HG02973 (cell line): ENCODE measurements at regions not wholly inside any gene's neighbourhood (a gene's known extent, or its start where the extent isn't known, plus 50 kb on each side); places are given as distances from the start of the nearest gene placed in this dataset.
A peak's percentile ranks its signal among the peaks of the same experiment; 100 is the strongest.

Experiments
- ATAC-seq: cut with Tn5 transposase; IDR thresholded peaks from one replicate; pipeline ENCODE4 v1.9.1; 2021; ENCODE audit warnings: moderate library complexity; ENCODE audit not compliant: unreplicated experiment

DNA sequence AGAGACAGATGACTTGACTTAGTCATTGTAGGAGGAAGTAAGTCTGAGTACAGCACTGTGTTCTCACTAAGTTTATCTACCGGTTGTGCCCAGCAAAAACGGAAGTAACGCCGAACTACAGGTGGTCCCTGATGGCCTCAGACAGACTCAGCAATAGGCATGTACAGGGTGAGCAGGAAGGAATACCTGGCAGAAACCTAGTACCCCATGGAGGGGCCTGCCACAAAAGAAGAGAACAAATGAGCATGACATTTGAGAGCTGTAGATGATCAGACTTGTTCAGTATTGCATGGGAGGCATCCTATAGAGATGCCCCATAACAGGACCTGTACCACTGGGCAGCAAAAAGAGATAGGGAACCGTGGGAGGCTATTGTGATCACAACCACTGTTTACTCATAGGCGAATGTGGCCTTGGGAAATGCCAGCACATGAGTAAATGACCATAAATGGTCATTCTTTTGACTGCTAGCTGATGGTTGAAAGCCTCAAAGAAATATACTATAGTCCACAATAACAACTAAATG is 106.4 kb upstream of the TAB2 start:
- no peak for ATAC-seq

DNA sequence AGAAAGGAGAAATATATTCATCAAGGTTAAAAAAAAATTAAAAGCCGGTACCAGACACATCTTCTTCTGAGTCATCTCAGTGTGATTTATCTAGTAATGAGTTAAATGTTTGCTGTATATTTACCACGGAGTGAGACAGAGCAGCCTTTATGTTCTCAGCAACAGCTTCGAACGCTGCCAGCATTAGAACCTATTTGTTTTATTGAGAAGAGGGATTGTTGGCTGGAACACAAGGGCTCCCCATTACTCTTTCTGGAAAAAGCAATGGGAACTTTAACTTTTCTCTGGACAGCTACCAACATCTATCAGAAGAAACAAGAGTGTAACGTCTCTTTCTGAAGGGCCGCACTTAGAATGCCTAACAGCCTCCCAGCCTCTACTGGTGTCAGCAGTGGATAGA is 105.3 kb upstream of the TAB2 start:
- ATAC-seq = no peak

DNA sequence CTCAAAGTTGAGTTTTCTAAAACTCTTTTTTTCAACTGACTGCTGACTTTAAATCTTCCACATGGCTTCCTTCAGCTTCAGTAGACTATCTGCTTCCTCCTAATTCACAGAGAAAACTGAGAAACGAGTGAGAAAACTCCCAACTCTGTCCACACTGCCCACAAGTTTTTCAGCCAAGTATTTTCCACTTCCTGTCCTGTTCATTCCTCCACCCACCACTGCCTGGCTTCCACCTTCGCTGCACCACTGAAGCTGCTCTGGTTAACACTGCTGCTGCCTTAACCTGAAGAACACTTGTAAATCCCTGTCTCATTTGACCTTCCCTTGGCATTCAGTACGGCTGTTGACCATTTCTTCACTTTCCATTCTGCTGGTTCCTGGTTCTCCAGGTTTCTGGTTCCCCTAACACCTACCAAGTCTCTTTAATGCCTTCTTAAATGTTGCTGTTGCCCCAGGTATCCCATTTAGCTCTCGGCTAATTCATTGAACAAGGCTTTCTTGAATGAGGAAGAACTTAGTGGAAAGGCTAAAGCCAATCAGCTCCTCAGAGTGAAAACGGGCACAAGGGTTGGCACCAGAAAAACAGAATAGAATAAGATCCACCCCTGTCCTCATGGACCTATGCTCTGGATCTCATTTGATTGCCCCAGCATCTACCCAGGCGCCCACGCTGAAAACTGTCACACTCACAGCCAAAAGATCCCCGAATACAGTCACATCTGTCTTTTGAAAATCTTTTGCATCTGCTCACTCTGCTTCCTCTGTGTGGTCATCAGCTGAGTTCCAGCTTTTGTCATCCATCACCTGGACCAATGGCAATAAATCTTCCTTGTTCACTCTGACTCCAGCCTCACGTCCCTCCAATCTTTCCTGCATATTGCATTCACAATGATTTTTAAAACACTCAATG is 104.4 kb upstream of the TAB2 start:
- no peak for ATAC-seq

DNA sequence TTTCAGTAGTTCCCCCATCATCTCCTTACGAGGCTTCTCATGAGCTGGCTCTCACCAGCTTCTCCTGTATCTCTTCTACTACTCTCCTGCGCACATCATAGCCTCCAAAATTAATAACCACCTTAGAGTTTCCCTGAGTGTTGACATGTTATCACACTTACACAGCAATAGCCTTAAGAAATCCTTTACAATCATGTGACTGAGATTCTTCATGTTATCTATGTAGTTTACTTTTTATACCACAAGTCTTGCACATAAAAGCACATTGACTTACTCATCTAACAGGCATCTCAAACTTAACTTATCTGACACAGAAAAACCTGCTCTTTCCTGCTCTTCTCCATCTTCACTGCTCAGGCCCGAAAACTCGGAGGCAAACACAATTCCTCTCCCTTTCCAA is 103.7 kb upstream of the TAB2 start:
- no peak for ATAC-seq

DNA sequence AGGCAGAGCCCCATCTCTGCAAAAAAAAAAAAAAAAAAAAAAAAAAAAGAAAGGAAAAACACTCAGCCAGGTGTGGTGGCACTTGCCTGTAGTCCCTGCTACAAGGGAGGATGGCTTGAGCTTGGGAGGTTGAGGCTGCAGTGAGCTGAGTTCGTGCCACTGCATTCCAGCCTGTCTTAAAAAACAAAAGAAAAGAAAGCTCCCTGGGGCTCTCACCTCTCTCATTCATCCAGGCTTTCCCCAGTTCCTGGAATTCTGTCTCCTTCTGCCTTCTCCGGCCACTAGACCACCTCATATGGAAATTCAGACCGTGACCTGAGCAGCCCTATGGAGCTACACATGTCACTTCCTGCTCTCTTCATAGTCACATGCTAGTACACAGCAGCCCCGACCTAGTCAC is 101.1 kb upstream of the TAB2 start:
- ATAC-seq = no peak

DNA sequence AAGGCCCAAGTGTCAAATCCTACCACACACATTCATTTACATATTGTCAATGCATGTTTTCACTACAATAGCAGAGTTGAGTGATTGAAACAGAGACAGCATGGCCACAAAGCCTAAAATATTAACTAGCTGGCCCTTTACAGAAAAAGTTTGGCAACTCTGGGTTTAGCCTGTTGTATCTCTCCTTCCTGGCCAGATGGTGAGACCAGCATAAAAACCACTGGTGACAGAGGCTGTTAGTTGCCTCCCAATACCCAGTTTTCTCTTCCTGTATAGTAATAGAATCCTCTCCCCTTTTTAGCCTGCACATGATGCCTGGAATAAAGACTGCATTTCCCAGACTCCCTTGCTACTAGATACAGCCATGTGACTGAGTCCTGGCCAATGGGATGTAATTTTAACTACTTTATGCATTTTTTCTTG is 100.0 kb upstream of the TAB2 start:
- ATAC-seq = peak; percentile 68

DNA sequence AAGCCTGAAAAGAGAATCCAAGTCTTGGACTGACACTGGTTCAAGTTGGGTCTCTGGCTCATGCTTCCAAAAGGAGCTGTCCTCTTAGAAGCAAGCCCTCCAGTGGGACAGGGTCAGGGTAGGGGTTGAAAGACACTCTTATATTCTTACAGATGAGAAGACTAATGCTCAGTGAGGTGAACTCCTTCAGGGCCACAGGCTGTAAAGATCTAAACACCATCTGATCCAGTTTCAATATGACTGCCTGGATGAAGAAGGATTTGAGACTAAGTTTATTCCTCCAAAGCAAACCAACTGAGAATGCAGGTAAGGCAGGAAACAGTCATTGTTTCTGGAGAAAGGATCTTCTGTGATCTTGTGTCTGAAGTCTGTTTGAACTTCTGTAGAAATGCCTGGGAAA is 99.0 kb upstream of the TAB2 start:
- ATAC-seq = no peak

DNA sequence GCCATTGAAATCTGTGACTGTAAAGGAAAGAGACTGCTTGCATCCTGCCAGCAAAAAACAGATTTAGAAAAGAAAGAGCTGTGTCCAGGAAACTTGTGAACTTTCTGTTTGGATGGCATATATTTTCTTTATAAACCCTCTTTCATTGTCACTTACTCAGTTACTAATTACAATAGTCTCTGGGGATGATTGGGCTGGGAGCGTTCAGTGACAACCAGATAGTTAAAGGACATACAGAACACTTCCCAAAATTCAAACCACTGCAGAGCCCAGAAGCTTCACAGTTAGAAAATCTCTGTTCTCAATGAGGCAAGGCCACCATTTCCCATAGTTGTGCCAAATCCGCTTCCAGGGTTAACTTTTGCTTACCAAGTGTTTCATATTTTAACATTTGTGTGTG is 98.6 kb upstream of the TAB2 start:
- no peak for ATAC-seq

DNA sequence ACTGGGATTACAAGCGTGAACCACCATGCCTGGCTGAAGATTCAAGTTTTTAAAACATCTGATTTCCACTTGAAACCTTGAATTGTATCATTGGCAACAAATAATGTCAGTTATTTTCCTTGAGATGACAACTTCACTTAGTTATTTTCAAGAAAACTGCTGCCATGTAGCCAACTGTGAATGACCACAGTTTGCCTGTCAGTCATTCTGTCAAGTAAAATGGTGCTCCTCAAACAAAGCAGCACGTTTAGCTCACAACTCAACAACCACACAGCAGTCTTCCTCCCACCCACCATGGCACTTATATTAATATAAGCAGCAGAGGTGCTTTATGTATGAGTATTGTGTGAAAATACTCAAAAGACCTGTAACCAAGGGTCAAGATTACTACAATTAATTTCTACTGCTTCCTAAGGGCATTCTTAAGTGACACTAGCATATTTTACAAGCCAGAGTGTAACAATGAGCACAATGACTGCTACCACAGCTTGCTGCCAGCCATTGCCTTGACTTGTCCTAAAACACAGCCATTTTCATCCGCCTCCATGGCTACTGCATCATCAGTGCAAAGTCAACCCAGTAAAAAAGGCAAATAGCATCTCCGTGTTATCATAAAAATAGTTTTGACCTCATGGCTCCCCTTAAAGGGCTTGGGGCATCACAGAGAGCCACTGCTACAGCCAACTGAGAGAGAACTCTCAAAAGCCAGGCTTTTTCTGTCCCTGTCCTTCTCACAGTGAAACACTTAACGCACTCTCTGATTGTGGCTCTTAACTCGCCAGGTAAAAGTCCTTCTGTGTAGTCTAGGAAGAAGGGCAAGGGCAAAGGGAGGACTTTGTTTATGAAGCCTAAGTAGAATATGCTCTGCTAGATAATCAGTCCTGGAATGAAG is 96.4 kb upstream of the TAB2 start:
- ATAC-seq = no peak

DNA sequence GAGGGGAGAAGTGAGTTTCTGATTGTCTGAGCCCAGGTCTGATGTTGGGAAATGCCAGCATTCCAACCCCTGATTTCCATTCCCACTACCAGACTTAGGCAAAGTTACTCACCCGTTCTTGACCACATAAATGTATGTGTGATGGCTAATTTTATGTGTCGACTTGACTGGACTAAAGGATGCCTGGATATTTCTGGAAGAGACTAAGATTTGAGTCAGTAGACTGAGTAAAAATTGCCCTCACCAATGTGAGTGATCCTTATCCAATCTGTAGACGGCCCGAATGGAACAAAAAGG is 95.8 kb upstream of the TAB2 start:
- no peak for ATAC-seq

DNA sequence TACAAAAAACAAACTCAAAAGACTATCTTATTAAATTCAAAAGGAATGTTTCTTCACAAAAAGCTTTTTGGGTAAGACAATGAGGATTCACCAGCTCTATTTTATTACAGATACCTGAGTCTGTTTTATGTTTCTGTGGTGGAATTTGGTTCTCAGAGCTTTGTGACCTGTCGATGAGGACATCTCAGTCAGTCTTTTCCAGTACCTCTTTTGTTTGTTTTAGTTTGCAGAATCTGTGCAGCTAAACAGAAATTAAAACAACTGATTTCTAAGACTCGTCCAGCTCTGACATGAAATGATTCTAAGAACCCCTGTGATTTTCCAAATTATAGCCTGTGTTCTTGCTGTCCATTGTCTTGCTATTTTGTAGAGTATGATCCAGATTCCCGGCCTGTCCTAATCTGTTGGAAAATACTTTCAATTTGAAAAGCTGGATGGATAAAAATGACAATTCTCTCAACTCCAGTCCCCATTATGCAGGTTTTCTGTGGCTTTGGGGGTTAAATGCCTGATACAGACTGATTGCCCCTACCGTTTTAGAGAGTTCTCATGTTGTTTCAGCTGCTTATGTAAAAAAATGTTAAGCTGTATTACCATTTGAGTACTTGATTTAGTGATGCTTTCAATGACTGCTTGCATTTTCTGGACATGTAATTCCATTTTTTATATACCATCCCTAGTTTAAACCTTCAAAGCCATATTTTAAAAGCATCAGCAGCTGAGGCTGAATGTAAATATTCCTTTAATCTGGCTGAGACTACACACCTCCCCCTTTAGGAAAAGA is 94.2 kb upstream of the TAB2 start:
- no peak for ATAC-seq

DNA sequence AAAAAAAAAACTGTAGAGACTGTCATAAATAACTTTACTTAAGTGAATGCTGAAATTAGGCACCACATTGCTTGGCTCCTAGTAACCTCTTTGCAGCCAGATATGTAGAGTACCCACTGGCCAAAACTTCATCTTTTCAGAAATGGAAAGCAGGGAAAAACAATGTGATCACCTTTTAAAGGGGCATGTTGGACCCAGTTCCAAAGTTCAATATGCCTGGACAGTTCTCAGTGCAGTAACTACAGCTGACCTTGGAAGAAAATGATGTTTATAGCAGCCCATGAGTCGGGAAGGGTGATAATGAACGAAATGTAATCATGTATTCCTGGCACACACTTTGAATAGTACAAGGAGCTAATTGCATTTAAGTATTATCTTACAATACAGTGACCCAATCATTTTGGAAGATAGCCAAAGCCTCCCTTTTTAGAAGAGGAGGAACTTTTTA is 93.6 kb upstream of the TAB2 start:
- no peak for ATAC-seq

DNA sequence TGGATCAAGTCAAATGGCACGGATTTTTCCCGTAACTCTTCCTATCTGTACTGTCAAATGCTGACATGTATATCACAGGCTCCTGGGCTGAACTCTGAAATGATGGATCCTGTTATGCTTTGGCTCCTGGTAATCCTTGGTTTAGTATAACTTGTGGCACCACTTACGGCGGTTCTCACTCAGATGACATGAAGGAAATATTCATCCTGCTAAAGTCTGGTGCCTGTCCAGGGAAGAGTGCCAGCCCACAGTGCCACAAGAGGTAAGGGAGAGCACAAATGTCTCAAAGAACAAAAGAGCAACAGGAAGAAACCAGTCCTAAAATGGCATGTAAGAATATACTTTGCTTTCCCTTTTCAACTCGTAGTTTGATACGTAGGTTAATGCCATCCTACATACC is 93.1 kb upstream of the TAB2 start:
- no peak for ATAC-seq

DNA sequence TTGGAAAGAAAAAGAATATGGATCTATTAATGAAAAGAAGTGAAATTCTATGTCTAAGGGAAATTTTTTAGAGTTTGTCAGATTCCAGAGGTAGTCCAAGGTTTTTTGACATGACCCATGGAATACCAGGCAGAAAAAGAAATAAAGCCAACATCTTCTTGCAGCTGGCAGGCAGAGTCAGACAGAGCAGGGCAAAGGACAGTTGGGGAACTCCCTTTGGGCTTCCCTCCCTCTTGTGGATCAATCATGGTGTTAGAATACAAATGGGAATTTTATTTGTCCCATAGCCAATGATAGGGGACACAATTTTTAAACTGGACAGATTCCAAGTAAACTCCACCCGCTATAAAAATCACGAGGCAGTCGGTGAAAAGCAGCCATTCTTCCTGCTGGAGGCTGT is 92.1 kb upstream of the TAB2 start:
- no peak for ATAC-seq

DNA sequence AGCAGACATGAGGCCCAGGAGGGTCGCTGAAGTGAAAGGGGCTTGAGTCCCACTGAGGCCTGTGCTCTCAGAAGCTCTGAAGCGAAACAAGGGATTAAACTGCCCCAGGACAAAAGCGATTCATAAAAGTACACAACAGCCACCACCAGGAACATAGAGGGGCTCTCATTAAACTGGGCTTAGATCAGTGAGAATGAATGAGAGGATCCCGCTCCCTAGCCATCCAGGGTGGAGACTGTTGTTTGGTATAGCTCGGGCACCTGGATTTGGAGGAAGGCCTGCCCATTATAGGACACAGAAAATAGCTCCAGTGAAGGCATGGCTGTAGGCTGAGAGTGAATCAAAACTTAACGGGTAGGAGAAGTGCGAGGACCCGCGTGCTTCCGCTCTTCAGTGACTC is 91.6 kb upstream of the TAB2 start:
- no peak for ATAC-seq

DNA sequence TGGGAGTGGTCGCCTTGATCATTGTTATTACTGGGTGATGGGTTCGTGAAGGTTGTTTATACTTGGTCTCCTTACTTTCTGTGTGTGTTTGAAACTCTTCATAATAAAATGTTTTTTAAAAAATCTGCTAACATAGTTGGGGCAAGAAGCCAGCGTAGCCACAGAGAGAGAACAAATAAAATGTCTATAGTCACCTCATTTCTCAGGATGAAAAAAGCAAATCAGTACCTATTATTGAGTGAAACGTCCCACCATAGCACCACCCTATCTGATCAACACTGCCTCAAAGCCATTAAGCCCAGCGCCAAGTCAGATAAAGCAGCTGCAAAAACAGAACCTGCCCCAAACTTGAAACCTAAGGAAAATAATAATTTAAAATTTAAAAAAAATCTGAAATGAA is 89.7 kb upstream of the TAB2 start:
- no peak for ATAC-seq

DNA sequence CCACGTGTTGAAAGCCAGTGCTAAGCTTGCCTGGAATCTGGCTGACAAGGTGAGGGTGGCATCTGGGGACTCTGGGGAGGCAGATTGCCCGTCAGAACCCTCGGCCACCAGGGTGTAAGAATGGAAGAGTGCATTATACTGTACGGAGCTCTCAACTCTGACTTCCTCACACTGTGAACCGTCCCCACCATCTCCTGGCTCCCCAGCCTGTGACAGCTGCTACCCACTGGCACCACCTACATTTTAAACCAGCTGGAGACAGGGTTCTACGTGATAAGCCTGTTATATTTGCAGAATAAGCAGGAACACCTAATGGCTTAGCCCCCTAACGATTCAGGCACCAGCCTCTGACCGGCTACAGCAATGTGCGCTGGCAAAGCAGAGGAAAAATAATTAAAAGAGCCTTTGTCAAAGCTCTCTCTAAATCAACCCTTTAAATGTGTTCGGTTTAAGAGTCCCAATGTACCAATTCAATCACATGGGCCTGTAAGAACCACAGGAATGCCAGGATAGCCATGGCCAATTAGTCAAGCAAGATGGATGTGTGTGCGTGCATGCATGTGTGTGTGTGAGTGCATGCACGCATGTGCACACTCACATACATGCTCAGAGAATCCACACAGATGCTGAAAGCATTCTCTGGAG is 89.1 kb upstream of the TAB2 start:
- ATAC-seq = no peak

DNA sequence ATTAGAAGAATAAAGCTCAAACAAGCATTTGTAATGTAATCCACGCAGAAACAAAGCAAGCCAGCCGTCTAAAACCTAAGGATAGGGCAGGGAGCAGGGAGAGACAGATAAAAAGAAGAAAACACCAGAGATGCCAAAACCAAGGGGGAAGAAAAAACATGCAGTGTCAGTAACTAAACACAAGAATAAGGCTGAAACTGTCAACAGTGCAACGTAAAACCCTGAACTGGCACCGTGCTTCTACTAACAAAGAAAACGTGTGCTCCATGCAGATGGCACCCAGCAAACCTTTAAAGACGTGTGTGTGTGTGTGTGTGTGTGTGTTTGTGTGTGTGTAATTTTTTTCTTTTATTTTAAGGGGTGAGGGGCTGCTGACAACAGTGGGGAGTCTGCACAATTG is 88.4 kb upstream of the TAB2 start:
- ATAC-seq = no peak

DNA sequence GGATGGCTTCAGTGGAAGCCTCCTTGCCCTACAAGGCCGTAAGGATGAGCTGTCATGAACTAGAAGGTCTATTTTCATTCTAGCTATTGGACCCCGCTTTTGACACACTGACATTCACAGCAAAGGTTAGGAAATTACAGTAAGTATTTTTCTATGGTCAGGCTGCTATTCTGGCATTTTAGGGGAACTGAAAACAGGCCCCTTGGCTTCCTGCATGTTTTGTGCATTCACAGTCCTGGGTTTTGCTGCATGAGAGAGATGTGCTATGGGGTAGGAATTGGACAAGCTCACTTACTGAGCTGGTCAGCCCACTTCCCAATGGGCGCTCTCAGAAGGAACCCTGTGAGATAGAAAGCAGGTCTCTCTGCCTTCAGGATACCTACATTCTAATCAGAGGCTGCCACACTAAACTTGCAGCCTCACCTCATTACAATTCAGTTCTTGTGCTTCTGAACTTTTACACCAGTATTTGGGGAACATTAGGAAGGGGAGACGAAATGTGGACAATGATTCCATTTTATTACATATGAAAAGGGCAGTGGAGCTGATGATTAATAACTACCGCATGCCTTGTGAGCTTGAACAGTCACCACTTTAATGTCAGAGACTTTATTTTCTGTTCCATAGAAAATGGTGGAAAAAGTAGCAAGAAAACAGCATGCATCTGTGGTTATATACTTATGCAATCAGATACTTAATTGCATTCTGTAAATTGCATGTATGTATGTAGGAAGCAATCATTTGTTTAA is 86.6 kb upstream of the TAB2 start:
- ATAC-seq = no peak

DNA sequence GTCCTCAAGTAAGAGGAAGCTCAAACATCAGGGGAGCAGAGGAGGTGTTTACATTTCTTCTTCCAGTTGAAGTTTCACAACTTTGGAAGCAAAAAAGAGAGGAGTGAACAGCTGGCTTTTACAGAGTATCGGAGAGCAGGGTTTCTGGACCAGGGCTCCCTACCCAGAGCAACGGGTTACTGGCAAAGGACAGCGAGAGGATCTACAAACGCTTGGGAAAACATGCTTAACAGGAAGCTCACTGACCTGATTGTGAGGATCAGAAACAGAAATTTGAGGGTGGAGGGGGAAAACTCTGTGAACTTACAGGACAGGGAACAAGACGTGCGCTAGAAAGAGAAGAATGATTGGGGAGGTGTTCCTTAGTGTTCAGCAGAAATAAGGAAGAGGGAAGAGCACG is 85.7 kb upstream of the TAB2 start:
- no peak for ATAC-seq
